ENCODE measurements at regions not wholly inside any gene's neighbourhood (a gene's known extent, or its start where the extent isn't known, plus 50 kb on each side); places are given as distances from the start of the nearest gene placed in this dataset.

DNA sequence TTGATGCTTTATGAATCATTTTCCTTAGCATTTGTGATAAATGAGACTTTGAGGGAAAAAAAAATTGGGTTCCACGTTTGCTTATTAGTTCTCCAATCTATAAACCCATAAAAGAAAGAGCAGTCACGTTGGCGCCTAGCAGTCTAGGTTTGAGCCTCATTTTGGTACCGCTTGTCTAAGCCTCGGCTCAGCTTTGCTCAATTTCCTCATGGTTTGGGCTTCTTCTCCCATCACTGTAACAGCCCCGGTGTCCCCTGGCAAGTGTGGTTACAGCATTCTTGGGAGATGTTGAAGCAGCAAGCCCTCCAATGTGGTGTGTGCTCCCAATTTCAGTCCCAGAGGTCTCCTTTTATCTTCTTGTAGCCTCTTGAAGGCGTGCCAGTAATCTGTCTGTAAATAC is 578.4 kb downstream of the CDK5RAP2 start:
- no peak for DNase-seq (ENCODE audit: low spot score)

DNA sequence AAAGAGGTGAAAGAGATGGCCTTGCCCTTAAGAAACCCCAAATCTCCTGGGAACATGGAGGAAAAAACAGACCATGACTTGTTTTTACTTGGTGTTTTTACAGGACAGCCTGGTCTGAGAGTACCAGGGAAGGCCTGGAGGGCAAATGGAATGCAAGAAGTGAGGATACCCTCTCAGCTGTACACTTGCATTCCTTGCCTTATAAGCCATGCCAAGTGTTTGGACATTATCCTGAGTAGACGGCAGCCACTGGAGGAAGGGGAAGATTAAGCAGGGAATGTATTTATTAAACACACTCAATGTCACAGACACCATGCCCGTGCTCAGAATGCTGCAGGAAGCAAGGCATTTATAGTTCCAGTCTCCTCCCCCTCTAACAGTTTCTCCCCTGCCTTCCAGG is 581.4 kb downstream of the CDK5RAP2 start:
- no peak for DNase-seq (ENCODE audit: low spot score)

DNA sequence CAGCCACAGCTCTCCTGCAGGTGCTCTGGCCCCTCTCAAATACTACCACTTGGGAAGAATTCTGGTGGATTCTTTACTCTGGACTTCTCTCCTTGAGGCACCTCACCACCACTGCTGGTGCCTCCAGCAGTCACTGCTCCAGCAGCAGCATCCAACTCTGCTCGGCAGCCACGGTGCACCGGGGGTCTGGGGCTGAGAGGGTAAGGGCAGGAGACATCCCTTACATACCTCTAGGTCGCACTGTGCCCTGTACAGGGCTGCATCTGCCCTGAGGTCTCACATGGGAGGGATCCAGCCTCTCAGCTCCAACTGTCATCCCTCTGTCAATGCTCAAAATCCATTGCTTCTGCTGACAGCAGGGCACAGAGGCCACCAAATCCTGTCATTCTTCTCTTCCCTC is 588.2 kb downstream of the CDK5RAP2 start:
- no peak for DNase-seq (ENCODE audit: low spot score)

DNA sequence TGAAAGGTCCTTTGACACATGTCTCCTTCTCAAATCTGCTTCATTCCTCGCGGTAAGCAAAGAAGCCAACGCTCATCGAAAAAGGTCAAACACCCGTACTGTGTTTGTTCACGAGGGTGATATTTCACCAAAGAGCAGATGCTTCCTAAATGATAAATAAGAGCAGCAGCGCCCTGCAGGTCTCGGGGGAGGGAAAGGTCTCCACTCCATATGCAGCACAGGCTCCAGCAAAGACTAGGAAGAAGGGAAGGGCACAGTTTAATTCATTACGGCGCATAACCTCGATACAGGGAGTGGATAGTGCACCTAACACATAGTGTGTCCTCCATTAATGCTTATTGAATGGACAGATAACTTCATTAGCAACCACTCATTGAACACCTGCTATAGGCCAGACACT is 593.3 kb downstream of the CDK5RAP2 start:
- no peak for DNase-seq (ENCODE audit: low spot score)

DNA sequence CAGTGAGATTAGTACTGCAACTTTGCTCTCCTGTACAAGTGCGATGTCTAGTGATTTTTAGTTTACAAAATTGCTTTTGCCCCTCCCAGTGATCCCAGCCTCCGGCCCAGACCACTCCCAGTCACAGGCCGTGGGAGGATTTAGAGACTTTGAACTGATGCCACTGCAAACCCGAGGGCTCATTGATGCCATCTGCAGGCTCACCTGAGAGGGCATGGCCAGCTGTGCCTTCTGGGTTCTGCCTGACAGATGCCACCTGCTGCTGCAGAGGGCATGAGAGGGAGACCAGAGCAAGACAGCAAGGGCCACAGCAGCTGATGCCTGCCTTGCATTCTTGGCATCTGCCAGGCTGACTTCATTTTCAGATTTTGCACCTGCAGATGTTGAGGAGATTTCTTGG is 593.8 kb downstream of the CDK5RAP2 start:
- no peak for DNase-seq (ENCODE audit: low spot score)

DNA sequence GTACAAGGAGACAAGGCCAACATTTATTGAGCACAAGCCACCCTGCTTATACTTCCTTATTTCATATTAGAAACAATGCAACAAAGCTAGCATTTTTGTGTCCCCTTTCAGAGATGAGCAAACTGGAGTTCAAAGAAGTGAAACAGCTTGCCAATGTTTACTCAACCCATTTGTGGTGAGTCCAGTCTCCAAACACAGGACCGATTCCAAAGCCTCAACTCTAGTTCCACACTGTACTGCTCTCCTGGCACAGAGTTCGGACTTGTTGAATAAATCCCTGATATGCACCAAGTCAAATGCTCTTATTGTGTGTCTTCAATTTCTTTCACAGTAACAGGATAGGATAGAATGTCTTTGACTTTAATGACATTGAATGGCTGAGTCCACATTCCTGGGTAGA is 604.8 kb upstream of the BRINP1 start:
- DNase-seq (ENCODE audit: low spot score), result no peak

DNA sequence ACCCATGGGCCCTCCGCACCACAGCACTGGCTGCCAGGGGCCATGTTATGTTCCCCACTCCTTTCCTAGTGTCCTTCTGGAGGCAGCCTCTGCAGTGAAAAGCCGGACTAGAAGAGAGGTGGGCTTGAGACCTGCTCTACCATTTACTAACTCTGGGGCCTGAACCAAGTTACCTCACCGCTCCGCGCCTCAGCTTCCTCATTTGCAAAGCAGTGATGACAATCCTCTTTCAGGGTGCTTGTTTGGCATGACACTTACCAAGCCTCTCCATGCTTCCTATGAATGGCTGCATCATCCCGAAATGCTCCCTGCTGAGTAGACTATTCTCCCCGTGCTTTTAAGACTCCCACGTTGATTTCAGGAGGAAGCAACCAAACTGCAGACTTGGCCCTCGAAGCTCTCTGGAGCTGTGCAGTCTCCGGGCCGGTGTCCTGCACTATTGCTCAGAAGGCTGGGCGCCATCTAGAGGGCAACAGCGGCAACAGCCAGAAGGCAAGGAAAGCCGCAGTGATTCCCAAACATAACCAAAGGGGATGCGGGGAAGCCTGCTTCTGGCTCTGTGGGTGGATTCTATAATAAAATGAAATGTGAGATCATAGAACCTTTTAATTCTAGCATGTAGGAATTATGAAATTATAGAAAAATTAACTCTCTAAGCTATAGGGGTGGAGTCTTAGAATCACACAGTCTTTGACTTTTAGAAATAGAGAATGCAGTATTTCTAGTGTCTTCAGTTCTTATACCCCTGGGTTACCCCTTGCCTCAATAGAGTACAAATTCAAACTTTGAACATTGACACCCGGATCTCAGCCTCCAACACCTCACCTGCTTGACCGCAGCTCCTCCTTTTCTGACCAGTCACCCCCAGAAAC is 599.8 kb upstream of the BRINP1 start:
- DNase-seq (ENCODE audit: low spot score), result peak; percentile 88

DNA sequence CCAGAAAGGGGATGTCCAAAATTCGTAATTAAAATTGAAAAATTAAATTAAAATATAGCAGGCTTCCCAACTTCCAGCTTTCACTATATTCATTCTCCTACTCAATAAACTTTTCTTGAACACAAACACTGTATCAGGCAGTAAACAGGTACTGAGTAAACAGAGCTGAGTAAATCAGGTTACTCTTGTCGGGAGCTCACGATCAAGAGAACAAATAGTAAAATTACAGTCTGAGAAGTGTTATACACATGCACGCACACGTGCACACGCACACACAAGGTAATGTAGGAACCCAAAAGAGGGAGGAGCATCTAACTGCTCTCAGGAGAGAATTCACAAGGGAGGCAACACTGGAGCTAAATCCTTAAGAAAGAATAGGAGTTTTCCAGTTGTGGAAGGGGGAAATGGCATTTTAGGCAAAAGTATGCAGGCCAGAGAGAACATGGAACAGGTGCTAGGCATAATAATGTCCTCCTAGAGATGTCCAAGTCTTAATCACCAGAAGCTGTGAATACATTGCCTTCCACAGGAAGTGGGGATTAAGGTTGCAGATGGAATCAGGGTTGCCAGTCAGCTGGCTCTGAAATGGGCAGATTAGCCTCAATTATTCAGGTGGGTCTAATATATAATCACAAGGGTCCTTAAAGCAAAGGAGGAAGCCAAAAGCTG is 598.8 kb upstream of the BRINP1 start:
- DNase-seq (ENCODE audit: low spot score), result no peak

DNA sequence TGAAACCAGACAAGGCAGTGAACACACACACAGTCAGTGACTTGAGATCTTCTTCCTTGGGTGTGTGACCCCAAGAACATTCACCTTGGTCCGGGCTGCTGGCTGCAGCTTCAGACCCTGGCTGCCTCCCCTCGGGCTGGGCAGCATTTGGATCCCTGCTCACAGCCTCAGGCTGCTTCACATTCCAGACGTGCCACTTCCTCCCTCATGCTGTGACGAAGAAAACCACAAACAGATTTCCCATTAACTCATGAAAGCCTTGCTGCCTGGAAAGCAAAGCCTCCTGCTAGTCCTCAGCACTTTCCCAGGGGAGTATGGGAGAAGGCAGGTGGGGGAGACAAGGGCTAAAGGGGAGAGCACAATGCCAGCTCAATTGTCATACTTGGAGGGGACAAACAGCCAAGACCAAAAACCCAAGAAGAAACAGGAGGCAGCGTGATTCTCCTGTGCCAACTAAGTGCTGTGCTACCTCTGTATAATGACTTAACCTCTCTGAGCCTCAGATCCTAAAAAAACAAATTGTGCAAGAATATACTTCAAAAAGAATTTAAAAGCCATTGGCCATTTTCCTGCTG is 594.6 kb upstream of the BRINP1 start:
- DNase-seq (ENCODE audit: low spot score), result no peak

DNA sequence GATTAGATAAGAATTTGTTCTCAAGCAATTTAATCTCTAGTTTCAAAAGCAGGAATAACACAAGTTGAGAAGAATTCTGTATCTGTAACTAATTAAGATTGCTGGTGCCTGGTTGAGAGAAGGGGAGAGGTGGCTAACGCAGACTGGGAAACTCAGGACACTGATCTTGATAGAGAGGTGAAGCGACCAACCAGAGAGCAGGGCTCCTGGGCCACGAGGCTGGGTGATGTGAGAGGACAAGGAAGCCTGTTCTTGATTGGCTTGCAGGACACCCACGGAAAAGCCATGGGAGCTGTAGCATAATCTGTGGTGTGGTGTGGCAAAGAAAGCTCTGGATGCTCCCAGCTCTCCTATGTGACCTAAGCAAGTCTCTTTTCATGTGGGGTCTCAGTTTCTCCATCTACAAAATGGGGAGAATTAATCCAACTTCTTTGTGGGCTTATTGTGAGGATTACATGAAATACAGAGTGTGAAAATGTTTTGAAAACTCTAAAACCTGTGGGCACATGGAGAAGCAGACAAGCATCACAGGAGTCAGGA is 594.1 kb upstream of the BRINP1 start:
- DNase-seq (ENCODE audit: low spot score), result no peak

DNA sequence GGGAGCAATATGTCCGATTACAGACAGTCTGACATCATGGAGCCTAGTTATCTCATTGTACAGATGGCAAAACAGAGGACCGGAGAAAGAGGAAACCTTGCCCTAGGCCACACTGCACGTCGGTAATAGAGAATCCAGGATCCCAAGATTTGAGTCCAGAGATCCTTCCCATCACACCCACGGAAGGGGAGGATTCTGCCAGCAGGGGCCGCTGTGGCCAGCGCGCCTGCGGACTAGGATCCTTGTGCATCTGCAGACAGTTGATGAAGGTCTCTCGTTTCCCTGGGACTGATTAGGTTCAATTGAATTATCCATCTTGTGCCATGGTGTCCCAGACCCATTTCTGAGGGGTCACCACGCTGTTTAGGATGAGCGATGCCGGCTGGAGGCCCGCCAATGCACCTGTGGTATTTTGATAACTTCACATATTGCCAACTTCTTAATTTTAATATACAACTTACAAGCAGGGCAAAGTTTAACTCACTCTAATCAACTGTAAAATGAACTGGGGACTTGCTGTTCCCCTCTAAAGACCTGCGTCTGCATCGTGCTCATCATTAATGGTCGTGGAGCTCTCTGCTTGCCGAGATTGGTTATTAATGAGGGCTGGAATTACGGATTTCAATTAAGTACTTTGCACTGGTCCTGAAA is 592.7 kb upstream of the BRINP1 start:
- peak; percentile 15 for DNase-seq (ENCODE audit: low spot score)

DNA sequence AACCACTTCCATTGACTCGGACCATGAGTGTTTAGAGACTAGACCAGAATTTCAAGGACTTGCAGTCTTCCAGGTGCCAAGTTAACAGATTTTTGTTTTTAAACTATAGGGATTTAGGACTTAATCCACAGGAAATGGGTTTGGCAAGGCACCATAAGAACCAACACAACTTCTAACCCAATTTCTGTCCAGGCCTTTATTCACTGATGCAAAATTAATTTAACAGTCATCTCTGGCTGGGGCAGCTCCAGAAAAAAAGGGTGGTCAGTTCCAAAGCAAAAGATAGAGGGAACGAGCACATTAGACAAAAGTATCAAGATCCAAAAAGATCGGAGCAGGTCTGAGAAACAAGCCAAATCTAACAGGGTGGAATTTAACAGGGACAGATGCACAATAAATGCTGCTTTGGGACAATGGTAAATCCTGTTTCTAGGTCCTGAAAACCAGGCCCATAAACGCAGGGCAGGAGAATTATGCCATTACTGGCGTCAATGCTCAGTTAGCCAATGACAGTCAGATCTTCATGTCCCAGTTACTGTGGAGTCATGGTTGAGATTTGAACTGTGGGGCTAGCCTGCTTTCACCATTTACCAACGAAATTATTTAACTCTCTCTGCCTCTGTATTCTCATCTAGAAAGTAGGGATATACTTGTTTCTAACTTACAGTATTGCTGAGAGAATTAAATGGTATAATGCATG is 590.8 kb upstream of the BRINP1 start:
- DNase-seq (ENCODE audit: low spot score), result no peak

DNA sequence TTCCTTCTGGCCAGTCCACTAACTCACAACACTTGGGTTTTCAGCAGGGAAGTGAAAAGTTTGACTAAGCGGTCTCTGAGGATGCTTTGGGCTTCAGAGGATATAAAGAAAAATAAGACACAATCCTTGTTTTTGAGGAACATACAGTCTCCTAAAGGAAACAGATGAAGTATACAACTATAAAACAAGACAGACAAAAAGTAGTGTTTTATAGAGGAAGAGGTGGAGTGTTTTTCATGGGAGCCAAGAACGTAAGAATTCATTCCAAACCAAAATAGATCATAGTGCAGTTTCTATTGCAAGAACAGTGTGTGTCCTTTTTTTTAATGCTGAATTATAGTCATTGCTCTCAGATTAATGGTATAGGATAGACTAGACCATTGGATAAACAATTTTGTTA is 586.9 kb upstream of the BRINP1 start:
- DNase-seq (ENCODE audit: low spot score), result no peak

DNA sequence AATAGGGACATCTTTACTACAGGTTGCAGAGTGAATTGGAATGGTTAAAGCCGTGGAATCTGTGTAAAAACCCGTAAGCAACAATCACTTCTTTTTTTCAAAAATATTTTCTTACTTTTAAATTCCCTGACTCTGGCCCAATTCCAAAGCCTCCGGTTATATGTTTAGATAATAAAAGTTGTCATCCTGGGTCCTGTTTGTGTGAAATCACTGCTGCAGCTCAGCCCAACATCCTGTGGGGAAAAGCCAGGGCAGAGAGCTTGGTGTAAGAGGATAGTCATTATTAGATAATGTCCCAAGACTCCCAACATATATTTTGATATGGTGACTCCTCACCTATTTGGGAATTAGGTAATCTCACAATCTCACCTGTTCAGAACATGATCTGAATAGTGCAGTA is 586.0 kb upstream of the BRINP1 start:
- no peak for DNase-seq (ENCODE audit: low spot score)

DNA sequence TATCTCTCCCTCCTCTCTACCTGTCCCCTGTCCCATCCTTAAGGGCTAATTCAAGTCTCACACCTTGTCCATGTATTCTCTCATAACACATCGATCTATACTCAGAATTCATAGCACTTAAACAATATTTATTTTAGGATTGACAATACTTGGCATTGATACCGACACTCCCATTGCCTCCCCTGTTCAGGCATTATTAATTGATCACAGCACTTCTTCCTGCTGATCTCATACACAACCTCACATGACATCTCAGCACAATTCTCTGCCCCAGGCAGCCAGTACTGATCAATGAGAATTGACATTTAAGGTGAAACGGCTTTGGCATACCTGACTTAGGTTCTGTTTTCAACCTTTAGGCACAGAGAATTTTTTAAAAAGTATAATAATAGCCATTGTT is 582.4 kb upstream of the BRINP1 start:
- DNase-seq (ENCODE audit: low spot score), result no peak

DNA sequence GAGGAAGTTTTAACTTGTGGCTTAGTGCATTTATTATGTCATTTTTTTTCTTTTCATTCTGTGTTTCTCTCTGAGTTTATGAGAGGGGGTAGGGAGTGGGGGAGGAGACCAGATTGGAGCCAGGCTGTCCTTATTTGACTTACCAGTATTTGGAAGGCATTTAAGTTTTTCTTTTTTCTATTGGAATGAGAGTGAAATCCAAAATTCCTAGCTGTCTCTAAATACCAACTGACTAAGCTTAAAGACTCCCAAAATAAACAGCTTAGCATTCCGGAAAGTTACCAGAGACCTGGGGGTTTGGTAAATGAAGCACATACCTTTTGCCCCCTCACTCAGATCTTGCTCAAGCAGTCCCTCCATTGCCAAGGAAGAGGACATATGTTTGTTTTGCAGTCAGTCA is 581.9 kb upstream of the BRINP1 start:
- DNase-seq (ENCODE audit: low spot score), result no peak

DNA sequence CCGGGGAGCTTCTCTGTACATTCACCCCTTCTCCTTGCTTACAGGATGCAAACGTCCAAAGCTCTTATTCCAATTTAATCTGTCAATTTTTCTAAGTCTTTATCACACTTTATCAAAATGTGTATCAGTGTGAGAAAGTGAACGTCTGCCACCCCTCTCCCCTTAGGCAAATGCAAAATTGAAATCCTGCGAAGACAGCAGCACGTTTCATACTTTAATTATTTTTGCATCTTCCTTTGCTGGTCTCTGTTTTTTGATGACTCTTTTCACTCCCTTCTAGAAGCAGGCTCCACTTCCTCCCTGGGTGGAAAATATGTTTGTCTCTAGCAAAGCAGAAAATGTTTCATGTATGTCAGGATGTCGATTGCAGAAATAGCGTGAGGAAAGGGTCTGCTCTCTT is 576.5 kb upstream of the BRINP1 start:
- DNase-seq (ENCODE audit: low spot score), result no peak

DNA sequence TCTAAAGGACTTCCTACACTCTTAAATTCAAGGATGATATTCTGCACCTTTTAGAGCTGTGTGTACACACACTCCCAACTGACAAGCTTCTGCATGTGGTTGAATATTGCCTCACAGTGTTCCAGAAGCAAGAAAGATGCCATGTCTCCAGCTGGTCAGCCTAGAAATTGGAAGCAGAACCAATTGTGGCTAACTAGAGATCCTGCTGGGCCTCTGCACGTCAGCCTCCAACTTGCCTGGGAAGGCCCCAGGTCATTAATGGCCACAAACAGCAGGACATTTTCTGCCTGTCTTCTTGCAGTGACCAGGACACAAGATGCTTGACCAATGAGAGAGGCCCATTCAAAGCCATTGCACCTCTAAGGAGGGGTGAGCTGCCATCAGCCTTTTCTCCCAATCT is 571.9 kb upstream of the BRINP1 start:
- no peak for DNase-seq (ENCODE audit: low spot score)

DNA sequence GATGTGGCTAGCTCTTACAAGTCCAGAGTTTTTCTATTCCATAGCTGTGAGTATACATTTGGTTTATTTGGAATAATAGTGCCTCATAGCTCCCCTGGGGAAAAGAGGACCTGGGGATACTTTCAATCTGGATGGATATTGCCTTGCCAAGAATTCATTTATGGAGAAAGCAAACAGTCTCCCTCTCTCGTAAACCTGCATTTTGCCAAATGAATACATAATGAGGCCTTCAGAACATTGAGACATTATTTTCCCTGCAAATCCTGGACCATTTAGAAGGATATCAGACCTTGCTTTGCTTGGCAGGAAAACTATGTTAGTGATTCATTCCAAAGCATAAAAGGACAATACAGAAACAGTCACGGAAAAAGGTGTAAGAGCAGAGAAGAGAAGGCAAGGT is 569.6 kb upstream of the BRINP1 start:
- DNase-seq (ENCODE audit: low spot score), result no peak

DNA sequence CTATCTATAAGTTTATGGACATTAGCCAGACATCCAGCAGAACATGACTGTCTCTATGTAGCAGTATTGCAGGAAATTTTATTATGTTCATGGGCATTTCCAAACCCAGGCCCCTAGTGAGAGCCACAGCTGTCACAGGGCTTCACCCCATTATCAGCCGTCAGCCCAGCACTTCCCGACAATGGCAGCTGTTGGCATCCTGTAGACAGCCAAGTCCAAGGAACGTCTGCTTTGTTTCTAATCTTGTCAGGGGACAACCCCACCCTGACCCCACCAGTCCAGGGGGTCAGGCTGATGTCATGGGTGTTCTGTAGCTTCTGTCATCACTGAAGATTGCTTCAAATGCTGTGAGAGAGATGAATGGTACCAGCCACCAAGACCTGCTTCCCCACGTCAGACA is 565.3 kb upstream of the BRINP1 start:
- no peak for DNase-seq (ENCODE audit: low spot score)

DNA sequence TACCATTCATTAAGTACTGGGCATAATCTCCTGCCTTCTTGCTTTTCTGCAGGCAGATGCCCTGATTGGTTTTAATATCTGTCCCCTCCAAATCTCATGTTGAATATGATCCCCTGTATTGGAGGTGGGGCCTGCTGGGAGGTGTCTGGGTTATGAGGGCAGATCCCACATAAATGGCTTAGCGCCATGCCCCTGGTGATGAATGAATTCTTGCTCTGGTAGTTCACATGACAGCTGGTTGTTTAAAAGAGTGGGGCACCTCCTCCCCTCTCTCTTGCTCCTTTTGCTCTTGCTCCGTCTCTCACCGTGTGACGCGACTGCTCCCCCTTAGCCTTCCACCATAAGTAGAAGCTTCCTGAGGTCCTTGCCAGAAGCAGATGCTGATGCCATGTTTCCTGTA is 564.0 kb upstream of the BRINP1 start:
- DNase-seq (ENCODE audit: low spot score), result no peak

DNA sequence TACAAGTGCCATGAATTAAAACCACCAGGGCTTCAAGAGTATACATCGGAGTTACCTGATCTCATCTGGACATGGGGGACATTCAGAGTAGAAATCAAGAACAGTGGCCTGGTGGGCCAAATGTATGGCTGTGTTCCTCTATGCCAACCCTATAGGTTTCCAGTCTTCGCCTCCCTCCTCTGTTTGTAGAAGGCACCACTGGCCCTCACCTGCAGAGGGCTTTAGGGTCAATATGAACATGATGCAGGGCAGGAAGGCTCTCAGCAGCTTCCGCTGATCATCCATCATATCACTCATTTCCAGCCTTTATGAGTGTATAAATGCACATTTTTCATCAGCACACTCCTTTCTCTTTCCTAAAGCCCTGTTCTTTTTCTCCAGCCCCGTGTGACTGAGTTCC is 555.5 kb upstream of the BRINP1 start:
- no peak for DNase-seq (ENCODE audit: low spot score)
